Ovary (tissue), 7 donors: ENCODE measurements at regions not wholly inside any gene's neighbourhood (a gene's known extent, or its start where the extent isn't known, plus 50 kb on each side); places are given as distances from the start of the nearest gene placed in this dataset.

Experiments used
- DNase-seq, 5 donors: peaks; one replicate each; pipeline ENCODE4 v3.0.0-alpha.2; 2019 to 2020
- H3K27ac ChIP-seq, 2 donors: fragments of 200-600 bp; one replicate each; pipeline versions ENCODE4 v1.5.1 to v1.8.0; 2019 to 2022
- H3K27me3 ChIP-seq: fragments of 200-600 bp; one replicate; pipeline ENCODE4 v1.8.0; 2022
- H3K36me3 ChIP-seq: fragments of 200-600 bp; sonication (generic); one replicate; pipeline ENCODE4 v1.5.1; 2019
- H3K4me1 ChIP-seq: one replicate; pipeline ENCODE4 v1.8.1; 2013; ENCODE audit warnings: mild to moderate bottlenecking, moderate library complexity; ENCODE audit not compliant: insufficient read depth
- H3K4me3 ChIP-seq: fragments of 200-600 bp; sonication (generic); one replicate; pipeline ENCODE4 v1.5.1; 2017
- H3K9me3 ChIP-seq, 2 donors: fragments of 200-600 bp in 1 of 2; sonication (generic) in 1 of 2; one replicate each; pipeline versions ENCODE4 v1.5.1 to v1.8.1; 2013 to 2019; ENCODE audit warnings: mild to moderate bottlenecking in 1 of 2, moderate library complexity in 1 of 2
- EP300 ChIP-seq: sonication (generic); formaldehyde crosslinking; IDR thresholded peaks from one replicate; pipeline ENCODE4 v1.6.1; 2017; ENCODE audit warnings: antibody characterized with exemption
- POLR2A ChIP-seq: fragments of 450-650 bp; IDR thresholded peaks from one replicate; pipeline ENCODE4 v1.6.1; 2017; ENCODE audit warnings: antibody characterized with exemption, mild to moderate bottlenecking, moderate library complexity
- WGBS, 3 donors: extraction: QIAGEN DNeasy Blood & Tissue Kit in 1 of 3; methylation state at CpG; one replicate each; pipeline versions ENCODE4 v1.1.5 to v1.1.7; 2013 to 2017; 5-methylcytosine and 5-hydroxymethylcytosine counted together
- intact Hi-C, 4 donors: fragments of 100-400 bp; cut with DNase I; formaldehyde crosslinking; loops; one replicate each; pipeline versions ENCODE4 v1.11.0 to v1.15.1; 2022 to 2023
- TF ChIP-seq, protein P1 (sequence below), 3 donors: fragments of 450-650 bp in 2 of 3; fragments of 200-600 bp in 1 of 3; IDR thresholded peaks; one replicate each; pipeline versions ENCODE4 v1.5.1 to v1.8.0; 2016 to 2022; ENCODE audit warnings: antibody characterized with exemption in 3 of 3, mild to moderate bottlenecking in 1 of 3
- donor health status: DM: no; HTN: no; CAD: no; lungs with moderate emphysema.
- donor health status: DM: no; HTN: no; CAD: no.
- donor health status: Bipolar disorder and iron deficiency.
- donor health status: DM: no; HTN: no; CAD: no.
- donor health status: DM: yes; HTN: yes; CAD: no.

DNA sequence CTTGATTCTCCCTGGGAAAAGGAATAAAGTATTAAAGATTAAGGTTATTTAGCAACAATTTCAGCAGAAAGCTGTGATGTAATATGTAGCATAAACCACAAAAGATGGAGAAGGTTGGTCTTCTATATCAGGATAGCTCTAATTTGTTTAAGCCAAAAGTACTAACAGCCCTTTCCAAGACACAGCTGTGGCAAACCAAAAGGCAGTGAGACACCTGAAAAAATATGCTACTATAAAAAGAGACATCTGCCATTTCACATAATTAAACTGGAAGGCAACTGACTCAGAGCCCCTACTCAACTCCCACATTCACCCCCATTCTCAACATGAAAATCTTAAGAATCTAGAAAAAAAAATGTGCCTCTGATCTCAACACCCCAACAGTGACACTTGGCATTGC is 390.2 kb upstream of the PRICKLE1 start:
- TF ChIP-seq POLR2A (no peak), EP300 (no peak)
- TF ChIP-seq, protein P1, sequence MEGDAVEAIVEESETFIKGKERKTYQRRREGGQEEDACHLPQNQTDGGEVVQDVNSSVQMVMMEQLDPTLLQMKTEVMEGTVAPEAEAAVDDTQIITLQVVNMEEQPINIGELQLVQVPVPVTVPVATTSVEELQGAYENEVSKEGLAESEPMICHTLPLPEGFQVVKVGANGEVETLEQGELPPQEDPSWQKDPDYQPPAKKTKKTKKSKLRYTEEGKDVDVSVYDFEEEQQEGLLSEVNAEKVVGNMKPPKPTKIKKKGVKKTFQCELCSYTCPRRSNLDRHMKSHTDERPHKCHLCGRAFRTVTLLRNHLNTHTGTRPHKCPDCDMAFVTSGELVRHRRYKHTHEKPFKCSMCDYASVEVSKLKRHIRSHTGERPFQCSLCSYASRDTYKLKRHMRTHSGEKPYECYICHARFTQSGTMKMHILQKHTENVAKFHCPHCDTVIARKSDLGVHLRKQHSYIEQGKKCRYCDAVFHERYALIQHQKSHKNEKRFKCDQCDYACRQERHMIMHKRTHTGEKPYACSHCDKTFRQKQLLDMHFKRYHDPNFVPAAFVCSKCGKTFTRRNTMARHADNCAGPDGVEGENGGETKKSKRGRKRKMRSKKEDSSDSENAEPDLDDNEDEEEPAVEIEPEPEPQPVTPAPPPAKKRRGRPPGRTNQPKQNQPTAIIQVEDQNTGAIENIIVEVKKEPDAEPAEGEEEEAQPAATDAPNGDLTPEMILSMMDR (IDR thresholded peaks at IDR 0.05) = no peak
- DNase-seq = no peak
- Histone ChIP-seq H3K9me3 (no peaks in the 10 kb centered on the region), H3K27me3 (no peaks in the 10 kb centered on the region), H3K4me3 (no peak overlapping the region), H3K27ac (no peak overlapping the region), H3K4me1 (no peaks in the 10 kb centered on the region), H3K36me3 (no peaks in the 10 kb centered on the region)
- intact Hi-C loops = no loop called here

DNA sequence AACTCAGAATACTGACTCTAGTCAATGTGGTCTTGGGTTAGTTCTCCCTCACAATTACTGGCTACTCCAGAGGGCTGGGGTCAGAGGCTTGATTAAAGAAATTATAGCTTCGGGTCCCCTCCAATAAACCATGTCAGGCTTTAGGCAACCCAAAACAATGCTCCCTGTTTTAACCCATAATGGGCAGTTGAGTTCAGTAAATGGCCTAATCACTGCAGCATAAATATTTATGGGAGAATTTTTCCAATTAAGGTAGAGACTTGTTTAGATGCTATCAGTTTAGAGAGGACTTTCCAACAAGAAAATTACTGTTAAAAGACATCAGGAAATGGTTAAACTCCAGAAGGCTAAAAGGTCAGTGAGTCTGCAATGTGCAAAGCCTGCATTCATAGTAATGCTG is 389.2 kb upstream of the PRICKLE1 start:
- no peak overlapping the region for H3K4me3 ChIP-seq
- 65 to 77% (median 73%) methylated on average over 1 of the region's 1 CpG for WGBS, 3 donors
- no peak for DNase-seq
- no peaks in the 10 kb centered on the region for H3K4me1 ChIP-seq
- intact Hi-C loops = no loop called here
- no peak overlapping the region for H3K27ac ChIP-seq
- TF ChIP-seq EP300 (no peak), POLR2A (no peak)
- TF ChIP-seq, protein P1 (IDR thresholded peaks at IDR 0.05) = no peak
- no peaks in the 10 kb centered on the region for H3K9me3 ChIP-seq
- no peaks in the 10 kb centered on the region for H3K27me3 ChIP-seq
- no peaks in the 10 kb centered on the region for H3K36me3 ChIP-seq

DNA sequence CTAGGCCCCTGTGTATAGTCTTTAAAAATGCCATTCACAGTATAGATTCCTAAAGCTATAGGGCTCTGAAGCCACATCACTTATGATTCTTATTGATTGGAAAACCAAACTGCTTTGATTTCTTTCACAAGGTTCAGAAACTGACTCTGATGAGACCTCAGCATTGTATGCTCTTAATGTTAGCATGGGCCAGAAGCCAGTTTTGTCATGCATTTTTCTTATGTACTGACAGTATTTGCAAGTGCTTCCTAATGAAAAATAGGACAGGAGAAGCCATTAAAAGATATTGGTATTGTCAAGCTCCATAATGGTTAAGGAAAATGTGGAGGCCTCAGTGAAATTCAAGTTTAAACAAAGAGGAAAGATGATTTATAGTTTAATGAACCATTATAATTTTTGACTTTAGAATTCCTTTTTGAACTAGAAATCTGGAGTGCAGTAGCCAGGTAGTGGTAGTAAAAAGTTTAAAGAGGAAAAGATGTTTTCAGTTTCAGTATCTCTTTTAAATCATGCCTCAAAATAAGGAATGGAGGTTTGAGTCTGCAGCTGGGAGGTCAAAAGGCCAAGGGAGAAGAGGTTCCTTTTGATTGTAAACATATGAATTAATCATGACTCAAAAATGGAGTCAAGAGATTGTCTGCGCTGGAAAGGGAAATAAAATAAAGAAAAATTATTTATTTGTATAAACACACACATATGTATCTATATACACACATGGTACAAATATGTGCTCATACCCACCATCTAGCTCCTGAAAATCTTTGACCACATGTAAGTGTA is 388.1 kb upstream of the PRICKLE1 start:
- H3K27ac ChIP-seq = no peak overlapping the region
- TF ChIP-seq POLR2A (no peak), EP300 (no peak)
- TF ChIP-seq, protein P1 (IDR thresholded peaks at IDR 0.05) = no peak
- intact Hi-C loops = no loop called here
- H3K4me1 ChIP-seq = no peaks in the 10 kb centered on the region
- H3K4me3 ChIP-seq = no peak overlapping the region
- no peak for DNase-seq
- no peaks in the 10 kb centered on the region for H3K9me3 ChIP-seq
- H3K27me3 ChIP-seq = no peaks in the 10 kb centered on the region
- no peaks in the 10 kb centered on the region for H3K36me3 ChIP-seq
- WGBS, 3 donors = 0 to 56% (median 38%) methylated on average over 1 of the region's 1 CpG

DNA sequence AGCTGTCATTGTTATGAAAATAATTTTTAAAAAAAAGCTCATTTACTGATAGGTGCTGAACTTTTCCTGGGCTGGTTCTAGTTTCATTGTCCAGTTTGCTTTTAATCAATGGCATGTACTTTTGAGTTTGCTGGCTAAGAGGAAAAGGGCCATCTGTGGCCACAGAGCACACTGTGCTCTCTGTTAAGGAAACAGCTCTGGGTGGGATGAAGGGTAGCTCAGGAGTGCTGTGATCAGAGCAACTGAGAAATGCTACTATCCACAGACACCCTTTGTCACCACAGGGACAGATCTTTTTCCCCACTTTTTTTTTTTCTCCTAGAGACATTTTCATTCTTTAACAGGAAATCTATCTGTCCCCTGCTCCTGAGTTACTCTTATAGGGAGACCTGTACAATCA is 387.1 kb upstream of the PRICKLE1 start:
- intact Hi-C loops = no loop called here
- H3K4me3 ChIP-seq = no peak overlapping the region
- DNase-seq = no peak
- H3K36me3 ChIP-seq = no peaks in the 10 kb centered on the region
- H3K4me1 ChIP-seq = no peaks in the 10 kb centered on the region
- TF ChIP-seq POLR2A (no peak), EP300 (no peak)
- TF ChIP-seq, protein P1 (IDR thresholded peaks at IDR 0.05) = no peak
- no peak overlapping the region for H3K27ac ChIP-seq
- no peaks in the 10 kb centered on the region for H3K27me3 ChIP-seq
- no peaks in the 10 kb centered on the region for H3K9me3 ChIP-seq
